Colonic mucosa (tissue), 4 donors: ENCODE measurements at regions not wholly inside any gene's neighbourhood (a gene's known extent, or its start where the extent isn't known, plus 50 kb on each side); places are given as distances from the start of the nearest gene placed in this dataset.

Source experiments
- DNase-seq: peaks from one replicate; pipeline ENCODE4 v3.0.0-alpha.2; 2020
- H3K27ac ChIP-seq: fragments of 200-600 bp; one replicate; pipeline ENCODE4 v1.8.0; 2021
- H3K27me3 ChIP-seq: fragments of 200-600 bp; one replicate; pipeline ENCODE4 v1.8.0; 2021
- H3K36me3 ChIP-seq: fragments of 200-600 bp; one replicate; pipeline ENCODE4 v1.8.0; 2021
- H3K4me1 ChIP-seq: fragments of 200-600 bp; one replicate; pipeline ENCODE4 v1.8.0; 2021; ENCODE audit warnings: mild to moderate bottlenecking
- H3K4me3 ChIP-seq: fragments of 200-600 bp; one replicate; pipeline ENCODE4 v1.8.0; 2021
- H3K9ac ChIP-seq, 2 donors: one replicate each; pipeline ENCODE4 v1.7.0; 2013; ENCODE audit warnings: control low read depth in 2 of 2, low read depth in 2 of 2, low read length in 2 of 2
- H3K9me3 ChIP-seq: fragments of 200-600 bp; one replicate; pipeline ENCODE4 v1.8.0; 2021
- CTCF ChIP-seq: fragments of 200-600 bp; IDR thresholded peaks from one replicate; pipeline ENCODE4 v1.8.0; 2022; ENCODE audit warnings: antibody characterized with exemption, mild to moderate bottlenecking
- intact Hi-C: fragments of 100-400 bp; cut with DNase I; formaldehyde crosslinking; loops from one replicate; pipeline ENCODE4 v1.14.1; 2022
- donor health status: healthy.
- donor health status: DM: no; HTN: no; CAD: no.
- donor health status: DM: no; HTN: no; CAD: no.

- no peaks in the 10 kb centered on the region for H3K27me3 ChIP-seq
- no peaks in the 10 kb centered on the region for H3K36me3 ChIP-seq
- no peaks in the 10 kb centered on the region for H3K9me3 ChIP-seq
- intact Hi-C loops: loop anchor here (5.0 kb wide), 1 partner anchor 224 kb away; no protein-coding TSS in a partner anchor
- H3K27ac ChIP-seq: no peak overlapping the region
- no peak for TF ChIP-seq CTCF
- H3K4me3 ChIP-seq: no peak overlapping the region
- H3K9ac ChIP-seq: no peak overlapping the region
- no peaks in the 10 kb centered on the region for H3K4me1 ChIP-seq
- no peak for DNase-seq
Measured at GRCh38 chr21:28518630-28519029, 474.0 kb downstream of the LTN1 start.

GRCh38 chr21:28516991-28517592 is 475.6 kb downstream of the LTN1 start:
- Histone ChIP-seq H3K27ac (no peak overlapping the region), H3K9ac (no peak overlapping the region), H3K9me3 (no peaks in the 10 kb centered on the region), H3K4me1 (no peaks in the 10 kb centered on the region), H3K36me3 (no peaks in the 10 kb centered on the region), H3K27me3 (no peaks in the 10 kb centered on the region), H3K4me3 (no peak overlapping the region)
- peak; percentile 66 for DNase-seq
- intact Hi-C loops: loop anchor here (5.0 kb wide), 1 partner anchor 225 kb away; no protein-coding TSS in a partner anchor
- peak; percentile 59 for TF ChIP-seq CTCF

GRCh38 chr21:28516021-28516420 is 476.7 kb downstream of the LTN1 start:
- TF ChIP-seq CTCF: no peak
- Histone ChIP-seq H3K9ac (no peak overlapping the region), H3K27me3 (no peaks in the 10 kb centered on the region), H3K27ac (no peak overlapping the region), H3K36me3 (no peaks in the 10 kb centered on the region), H3K4me1 (no peaks in the 10 kb centered on the region), H3K4me3 (no peak overlapping the region), H3K9me3 (no peaks in the 10 kb centered on the region)
- DNase-seq: no peak
- intact Hi-C loops: loop anchor here (5.0 kb wide), 1 partner anchor 226 kb away; no protein-coding TSS in a partner anchor

GRCh38 chr21:28513428-28513827 is 479.2 kb downstream of the LTN1 start:
- no peak overlapping the region for H3K27ac ChIP-seq
- no peak for DNase-seq
- no peaks in the 10 kb centered on the region for H3K4me1 ChIP-seq
- intact Hi-C loops: loop anchor here (5.0 kb wide), 1 partner anchor 429 kb away; no protein-coding TSS in a partner anchor
- no peak overlapping the region for H3K9ac ChIP-seq
- TF ChIP-seq CTCF: no peak
- no peak overlapping the region for H3K4me3 ChIP-seq
- H3K9me3 ChIP-seq: no peaks in the 10 kb centered on the region
- no peaks in the 10 kb centered on the region for H3K36me3 ChIP-seq
- H3K27me3 ChIP-seq: no peaks in the 10 kb centered on the region

GRCh38 chr21:28509031-28509430 is 483.6 kb downstream of the LTN1 start:
- DNase-seq: no peak
- H3K36me3 ChIP-seq: no peaks in the 10 kb centered on the region
- H3K4me3 ChIP-seq: no peak overlapping the region
- H3K9me3 ChIP-seq: no peaks in the 10 kb centered on the region
- intact Hi-C loops: no loop called here
- H3K9ac ChIP-seq: no peak overlapping the region
- H3K27ac ChIP-seq: no peak overlapping the region
- no peaks in the 10 kb centered on the region for H3K27me3 ChIP-seq
- H3K4me1 ChIP-seq: no peaks in the 10 kb centered on the region
- no peak for TF ChIP-seq CTCF
